ENCODE measurements at regions not wholly inside any gene's neighbourhood (a gene's known extent, or its start where the extent isn't known, plus 50 kb on each side); places are given as distances from the start of the nearest gene placed in this dataset.

- no peak for TF ChIP-seq CTCF (IDR thresholded peaks at IDR 0.05)
- TF ChIP-seq POLR2A (IDR thresholded peaks at IDR 0.05) = no peak
Measured at GRCh38 chr6:88295663-88296062, 129.5 kb upstream of the CNR1 start.

Data from right lobe of liver (tissue), 4 donors.